Kidney (tissue), 13 donors: ENCODE measurements at regions not wholly inside any gene's neighbourhood (a gene's known extent, or its start where the extent isn't known, plus 50 kb on each side); places are given as distances from the start of the nearest gene placed in this dataset.

ENCODE experiments used
- DNase-seq, 5 donors: peaks; one replicate each; pipeline ENCODE4 v3.0.0-alpha.2; 2013 to 2020
- FAIRE-seq: peaks from 2 replicates; lab custom pipeline; 2012; peaks lifted over from hg19 to GRCh38; lab: Jason Lieb, UNC
- H3K27ac ChIP-seq, 2 donors: one replicate each; pipeline ENCODE4 v1.7.0; 2013; ENCODE audit warnings: low read depth in 2 of 2, low read length in 2 of 2, inconsistent platforms in 1 of 2
- H3K27me3 ChIP-seq: one replicate; pipeline ENCODE4 v1.7.1; 2013; ENCODE audit warnings: low read length, inconsistent platforms; ENCODE audit not compliant: control insufficient read depth, insufficient read depth
- H3K36me3 ChIP-seq, 3 donors: one replicate each; pipeline versions ENCODE4 v1.7.0 to v1.7.1; 2013; ENCODE audit warnings: low read length in 3 of 3, control low read depth in 1 of 3, inconsistent platforms in 1 of 3; ENCODE audit not compliant: insufficient read depth in 3 of 3, control insufficient read depth in 2 of 3
- H3K4me1 ChIP-seq, 3 donors: one replicate each; pipeline versions ENCODE4 v1.7.0 to v1.7.1; 2013; ENCODE audit warnings: low read length in 3 of 3, inconsistent platforms in 1 of 3, low read depth in 1 of 3; ENCODE audit not compliant: control insufficient read depth in 2 of 3, insufficient read depth in 2 of 3
- H3K4me3 ChIP-seq, 3 donors: one replicate each; pipeline versions ENCODE4 v1.7.0 to v1.8.1; 2013; ENCODE audit warnings: low read length in 3 of 3, control low read depth in 1 of 3, inconsistent platforms in 1 of 3
- H3K9ac ChIP-seq, 3 donors: one replicate each; pipeline versions ENCODE4 v1.7.0 to v1.7.1; 2013; ENCODE audit warnings: low read length in 3 of 3, control low read depth in 1 of 3, inconsistent platforms in 1 of 3
- H3K9me3 ChIP-seq, 3 donors: one replicate each; pipeline versions ENCODE4 v1.7.0 to v1.7.1; 2013; ENCODE audit warnings: low read length in 3 of 3, control low read depth in 1 of 3, inconsistent platforms in 1 of 3; ENCODE audit not compliant: control insufficient read depth in 2 of 3, insufficient read depth in 1 of 3
- intact Hi-C: fragments of 100-400 bp; cut with DNase I; formaldehyde crosslinking; loops from one replicate; pipeline ENCODE4 v1.11.1; 2022
- TF ChIP-seq, protein P1 (sequence below): IDR thresholded peaks from 3 replicates; pipeline ENCODE4 v1.5.1; 2012; ENCODE audit warnings: mild to moderate bottlenecking, moderate library complexity, borderline replicate concordance; ENCODE audit not compliant: insufficient read depth; ENCODE audit errors: extremely low read depth
- donor health status: control.
- donor health status: control.
- donor health status: control.
- donor health status: control.
- donor health status: control.
- donor health status: DM: yes; HTN: yes; CAD: no.
- donor health status: Normal renal cell carcinoma (clear cell type).

DNA sequence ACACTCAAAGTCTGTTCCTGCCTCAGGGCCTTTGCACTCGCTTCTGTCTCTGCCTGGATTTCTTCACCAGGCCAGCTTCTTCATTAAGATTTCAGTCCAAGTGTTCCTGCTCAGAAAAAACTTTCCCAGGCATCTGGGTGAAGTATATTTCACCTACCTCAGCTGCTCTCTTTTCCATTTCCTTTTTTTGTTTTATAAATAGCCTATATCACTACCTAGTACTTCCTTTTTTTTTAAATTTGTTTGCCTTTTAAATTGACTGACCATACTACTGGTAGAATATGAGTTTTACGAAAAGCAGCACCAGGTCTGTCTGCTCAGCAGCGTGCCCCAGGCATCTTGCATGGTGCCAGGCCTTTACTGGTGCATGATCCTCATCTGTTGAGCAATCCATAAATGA is 1064.4 kb downstream of the UQCRFS1 start:
- no peaks in the 10 kb centered on the region for H3K36me3 ChIP-seq
- H3K4me3 ChIP-seq, result no peak overlapping the region
- H3K27ac ChIP-seq, result no peak overlapping the region
- intact Hi-C loops, result no loop called here
- H3K9ac ChIP-seq, result no peak overlapping the region
- H3K4me1 ChIP-seq, result no peaks in the 10 kb centered on the region
- H3K9me3 ChIP-seq, result no peaks in the 10 kb centered on the region
- no peaks in the 10 kb centered on the region for H3K27me3 ChIP-seq
- TF ChIP-seq, protein P1, sequence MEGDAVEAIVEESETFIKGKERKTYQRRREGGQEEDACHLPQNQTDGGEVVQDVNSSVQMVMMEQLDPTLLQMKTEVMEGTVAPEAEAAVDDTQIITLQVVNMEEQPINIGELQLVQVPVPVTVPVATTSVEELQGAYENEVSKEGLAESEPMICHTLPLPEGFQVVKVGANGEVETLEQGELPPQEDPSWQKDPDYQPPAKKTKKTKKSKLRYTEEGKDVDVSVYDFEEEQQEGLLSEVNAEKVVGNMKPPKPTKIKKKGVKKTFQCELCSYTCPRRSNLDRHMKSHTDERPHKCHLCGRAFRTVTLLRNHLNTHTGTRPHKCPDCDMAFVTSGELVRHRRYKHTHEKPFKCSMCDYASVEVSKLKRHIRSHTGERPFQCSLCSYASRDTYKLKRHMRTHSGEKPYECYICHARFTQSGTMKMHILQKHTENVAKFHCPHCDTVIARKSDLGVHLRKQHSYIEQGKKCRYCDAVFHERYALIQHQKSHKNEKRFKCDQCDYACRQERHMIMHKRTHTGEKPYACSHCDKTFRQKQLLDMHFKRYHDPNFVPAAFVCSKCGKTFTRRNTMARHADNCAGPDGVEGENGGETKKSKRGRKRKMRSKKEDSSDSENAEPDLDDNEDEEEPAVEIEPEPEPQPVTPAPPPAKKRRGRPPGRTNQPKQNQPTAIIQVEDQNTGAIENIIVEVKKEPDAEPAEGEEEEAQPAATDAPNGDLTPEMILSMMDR, result no peak
- FAIRE-seq (no peak), DNase-seq (no peak)

DNA sequence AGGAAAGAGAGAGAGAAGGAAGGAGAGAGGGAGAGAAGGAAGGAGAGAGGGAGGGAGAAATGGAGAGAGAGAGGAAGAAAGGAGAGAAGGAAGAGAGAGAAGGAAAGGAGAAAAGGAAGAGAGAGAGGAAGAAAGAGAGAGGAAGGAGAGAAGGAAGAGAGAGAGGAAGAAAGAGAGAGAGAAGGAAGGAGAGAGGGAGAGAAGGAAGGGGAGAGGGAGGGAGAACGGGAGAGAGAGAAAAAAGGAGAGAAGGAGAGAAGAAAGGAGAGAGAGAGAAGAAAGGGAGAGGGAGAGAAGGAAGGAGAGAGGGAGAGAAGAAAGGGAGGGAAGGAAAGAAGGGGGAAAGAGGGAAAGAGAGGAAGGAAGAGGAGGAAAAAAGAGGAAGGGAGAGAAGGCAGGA is 1070.7 kb downstream of the UQCRFS1 start:
- FAIRE-seq, result no peak
- Histone ChIP-seq H3K4me3 (no peak overlapping the region), H3K27ac (no peak overlapping the region), H3K9me3 (no peaks in the 10 kb centered on the region), H3K36me3 (no peaks in the 10 kb centered on the region), H3K4me1 (no peaks in the 10 kb centered on the region), H3K9ac (no peak overlapping the region), H3K27me3 (no peaks in the 10 kb centered on the region)
- TF ChIP-seq, protein P1, result no peak
- intact Hi-C loops, result no loop called here
- no peak for DNase-seq

DNA sequence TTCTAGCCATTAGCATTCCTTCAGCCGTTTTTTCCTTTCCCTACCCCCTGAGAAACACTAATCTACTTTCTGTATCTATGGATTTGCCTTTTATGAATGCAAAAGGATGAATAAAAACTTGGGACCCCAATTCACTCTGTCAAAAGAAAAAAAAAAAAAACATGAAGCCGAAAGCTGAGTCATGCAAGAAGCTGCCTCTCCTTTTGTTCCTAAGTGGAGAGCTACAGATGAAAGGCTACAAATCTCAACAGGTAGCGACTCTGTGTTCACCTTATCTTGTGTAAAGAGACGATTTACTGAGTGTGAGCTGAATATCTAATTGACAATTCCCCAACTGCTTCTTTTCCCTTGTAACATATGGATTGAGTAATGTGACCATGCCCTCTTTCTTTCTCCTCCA is 1072.8 kb downstream of the UQCRFS1 start:
- intact Hi-C loops, result no loop called here
- Histone ChIP-seq H3K9ac (no peak overlapping the region), H3K4me1 (no peaks in the 10 kb centered on the region), H3K36me3 (no peaks in the 10 kb centered on the region), H3K9me3 (no peaks in the 10 kb centered on the region), H3K27ac (no peak overlapping the region), H3K27me3 (no peaks in the 10 kb centered on the region), H3K4me3 (no peak overlapping the region)
- TF ChIP-seq, protein P1, result no peak
- DNase-seq (no peak), FAIRE-seq (no peak)

DNA sequence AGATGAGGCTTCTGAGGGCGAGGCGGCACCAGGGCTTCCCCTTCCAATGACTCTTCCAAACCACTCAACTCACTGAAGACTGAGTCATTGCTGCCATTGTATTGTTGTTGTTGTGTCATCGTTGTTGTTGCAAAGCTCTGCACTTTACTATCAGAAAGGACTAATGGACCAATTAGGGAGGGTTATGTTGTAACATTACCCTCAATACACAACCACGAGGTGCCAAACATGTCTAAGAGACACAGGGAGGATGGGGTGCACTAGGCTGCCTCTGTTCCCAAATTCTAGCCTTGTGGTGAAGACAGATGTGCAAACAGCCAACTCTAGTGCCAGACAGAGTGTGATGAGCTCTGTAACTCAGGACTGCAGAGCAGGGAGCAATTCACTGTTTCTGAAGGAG is 1075.2 kb downstream of the UQCRFS1 start:
- FAIRE-seq, result no peak
- TF ChIP-seq, protein P1, result no peak

More for the DNA sequence above, 1075.2 kb downstream of the UQCRFS1 start:
- no peak overlapping the region for H3K27ac ChIP-seq
- H3K9me3 ChIP-seq, result no peaks in the 10 kb centered on the region
- no peak for DNase-seq
- H3K4me3 ChIP-seq, result no peak overlapping the region
- H3K4me1 ChIP-seq, result no peaks in the 10 kb centered on the region
- intact Hi-C loops, result no loop called here
- no peaks in the 10 kb centered on the region for H3K27me3 ChIP-seq
- no peak overlapping the region for H3K9ac ChIP-seq
- no peaks in the 10 kb centered on the region for H3K36me3 ChIP-seq
